SK-N-SH treated with all-trans-retinoic acid at 6 μM for 48 hours (cell line): ENCODE measurements at regions not wholly inside any gene's neighbourhood (a gene's known extent, or its start where the extent isn't known, plus 50 kb on each side); places are given as distances from the start of the nearest gene placed in this dataset.

Experiments used
- ATAC-seq: fragments of 200-7000 bp; cut with Tn5 transposase; 3 replicates; pipeline ENCODE4 v1.9.1; 2020; ENCODE audit warnings: mild to moderate bottlenecking, moderate library complexity
- ARNTL ChIP-seq: fragments of 450-650 bp; formaldehyde crosslinking; IDR thresholded peaks from 2 replicates; pipeline ENCODE4 v1.5.0; 2020; ENCODE audit warnings: low read depth, mild to moderate bottlenecking, moderate library complexity, borderline replicate concordance
- BACH2 ChIP-seq: fragments of 250-450 bp; sonication (Bioruptor Pico); IDR thresholded peaks from 2 replicates; pipeline ENCODE4 v1.9.0; 2021; ENCODE audit warnings: mild to moderate bottlenecking, borderline replicate concordance
- CSDC2 ChIP-seq: fragments of 250-450 bp; sonication (Bioruptor Pico); IDR thresholded peaks from 2 replicates; pipeline ENCODE4 v1.5.0; 2020; ENCODE audit warnings: mild to moderate bottlenecking, moderate library complexity
- ESRRG ChIP-seq: fragments of 250-450 bp; sonication (Bioruptor Pico); IDR thresholded peaks from 2 replicates; pipeline ENCODE4 v1.6.1; 2021; ENCODE audit warnings: mild to moderate bottlenecking
- GLIS3 ChIP-seq: fragments of 250-450 bp; sonication (Bioruptor Pico); IDR thresholded peaks from 2 replicates; pipeline ENCODE4 v1.5.0; 2020; ENCODE audit warnings: mild to moderate bottlenecking, moderate library complexity
- ISL1 ChIP-seq: fragments of 250-450 bp; sonication (Bioruptor Pico); IDR thresholded peaks from 2 replicates; pipeline ENCODE4 v2.1.2; 2022; ENCODE audit warnings: mild to moderate bottlenecking, moderate library complexity
- OSR1 ChIP-seq: fragments of 250-450 bp; sonication (Bioruptor Pico); IDR thresholded peaks from 2 replicates; pipeline ENCODE4 v1.8.0; 2022; ENCODE audit warnings: moderate library complexity, mild to moderate bottlenecking, inconsistent platforms
- PPARA ChIP-seq: fragments of 250-450 bp; sonication (Bioruptor Pico); IDR thresholded peaks from 2 replicates; pipeline ENCODE4 v1.5.0; 2020; ENCODE audit warnings: mild to moderate bottlenecking, borderline replicate concordance
- RARB ChIP-seq: fragments of 250-450 bp; sonication (Bioruptor Pico); IDR thresholded peaks from 2 replicates; pipeline ENCODE4 v1.8.0; 2021; ENCODE audit warnings: mild to moderate bottlenecking, moderate library complexity
- SNAI2 ChIP-seq: fragments of 250-450 bp; sonication (Bioruptor Pico); IDR thresholded peaks from 2 replicates; pipeline ENCODE4 v1.5.0; 2020; ENCODE audit warnings: mild to moderate bottlenecking, moderate library complexity
- TCF4 ChIP-seq: fragments of 250-450 bp; sonication (Bioruptor Pico); IDR thresholded peaks from 2 replicates; pipeline ENCODE4 v1.8.0; 2021; ENCODE audit warnings: mild to moderate bottlenecking, moderate library complexity, borderline replicate concordance
- TOX ChIP-seq: fragments of 250-450 bp; sonication (Bioruptor Pico); IDR thresholded peaks from 2 replicates; pipeline ENCODE4 v1.8.0; 2021; ENCODE audit warnings: mild to moderate bottlenecking, moderate library complexity, borderline replicate concordance
- ZC3H10 ChIP-seq: fragments of 250-450 bp; sonication (Bioruptor Pico); IDR thresholded peaks from 2 replicates; pipeline ENCODE4 v1.5.1; 2021; ENCODE audit warnings: mild to moderate bottlenecking, moderate library complexity
- ZFP3 ChIP-seq: fragments of 250-450 bp; sonication (Bioruptor Pico); IDR thresholded peaks from 2 replicates; pipeline ENCODE4 v1.5.0; 2020; ENCODE audit warnings: mild to moderate bottlenecking, moderate library complexity
- ZFP30 ChIP-seq: fragments of 450-650 bp; formaldehyde crosslinking; IDR thresholded peaks from 2 replicates; pipeline ENCODE4 v1.5.0; 2022; ENCODE audit warnings: mild to moderate bottlenecking, moderate library complexity
- ZNF565 ChIP-seq: fragments of 450-650 bp; formaldehyde crosslinking; conservative IDR thresholded peaks from 2 replicates; pipeline ENCODE4 v1.5.0; 2020; ENCODE audit warnings: low read depth, mild to moderate bottlenecking, moderate library complexity
- ZNF8 ChIP-seq: fragments of 450-650 bp; formaldehyde crosslinking; IDR thresholded peaks from 2 replicates; pipeline ENCODE4 v1.5.0; 2020; ENCODE audit warnings: mild to moderate bottlenecking, moderate library complexity
- TF ChIP-seq, protein P1 (sequence below): fragments of 250-450 bp; sonication (Bioruptor Pico); IDR thresholded peaks from 2 replicates; pipeline ENCODE4 v1.8.0; 2021; ENCODE audit warnings: low read depth, mild to moderate bottlenecking, moderate library complexity, borderline replicate concordance
- TF ChIP-seq, protein P2 (sequence below): fragments of 250-450 bp; sonication (Bioruptor Pico); IDR thresholded peaks from 2 replicates; pipeline ENCODE4 v1.5.0; 2020; ENCODE audit warnings: mild to moderate bottlenecking, moderate library complexity
- TF ChIP-seq, protein P3 (sequence below): fragments of 250-450 bp; sonication (Bioruptor Pico); IDR thresholded peaks from 2 replicates; pipeline ENCODE4 v1.5.1; 2020; ENCODE audit warnings: low read depth, mild to moderate bottlenecking, moderate library complexity
- TF ChIP-seq, protein P4 (sequence below): fragments of 250-450 bp; sonication (Bioruptor Pico); IDR thresholded peaks from 2 replicates; pipeline ENCODE4 v1.5.1; 2021; ENCODE audit warnings: mild to moderate bottlenecking, moderate library complexity

DNA sequence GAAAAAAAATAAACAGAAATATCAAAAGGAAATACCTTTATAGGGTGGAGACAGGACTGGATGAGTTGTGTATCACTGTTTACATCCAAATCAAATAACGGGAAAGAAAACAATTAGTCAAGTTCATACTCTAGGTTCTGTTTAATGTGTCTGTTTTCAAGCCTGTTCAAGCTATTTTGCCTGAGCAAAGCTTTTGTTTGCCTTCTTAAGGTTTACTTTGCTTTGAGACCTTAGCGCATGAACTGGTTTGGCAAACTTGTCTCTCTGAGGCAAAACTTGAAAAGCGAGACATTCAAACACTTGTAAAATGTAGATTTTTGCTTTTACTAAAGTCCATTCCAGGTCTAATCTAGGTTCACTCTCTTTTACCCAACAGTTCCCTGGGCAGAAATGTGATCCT lies 174.1 kb upstream of the RFX3 start (continued):
- TF ChIP-seq, protein P1, sequence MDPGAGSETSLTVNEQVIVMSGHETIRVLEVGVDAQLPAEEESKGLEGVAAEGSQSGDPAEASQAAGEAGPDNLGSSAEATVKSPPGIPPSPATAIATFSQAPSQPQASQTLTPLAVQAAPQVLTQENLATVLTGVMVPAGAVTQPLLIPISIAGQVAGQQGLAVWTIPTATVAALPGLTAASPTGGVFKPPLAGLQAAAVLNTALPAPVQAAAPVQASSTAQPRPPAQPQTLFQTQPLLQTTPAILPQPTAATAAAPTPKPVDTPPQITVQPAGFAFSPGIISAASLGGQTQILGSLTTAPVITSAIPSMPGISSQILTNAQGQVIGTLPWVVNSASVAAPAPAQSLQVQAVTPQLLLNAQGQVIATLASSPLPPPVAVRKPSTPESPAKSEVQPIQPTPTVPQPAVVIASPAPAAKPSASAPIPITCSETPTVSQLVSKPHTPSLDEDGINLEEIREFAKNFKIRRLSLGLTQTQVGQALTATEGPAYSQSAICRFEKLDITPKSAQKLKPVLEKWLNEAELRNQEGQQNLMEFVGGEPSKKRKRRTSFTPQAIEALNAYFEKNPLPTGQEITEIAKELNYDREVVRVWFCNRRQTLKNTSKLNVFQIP (CRISPR knock-in tag), result no peak

GRCh38 chr9:3698531-3698930 lies 172.7 kb upstream of the RFX3 start:
- ATAC-seq, result no peak
- TF ChIP-seq PPARA (CRISPR knock-in tag) (no peak), ZFP3 (no peak), ISL1 (CRISPR knock-in tag) (no peak), TCF4 (CRISPR knock-in tag) (no peak), SNAI2 (no peak), TOX (CRISPR knock-in tag) (no peak), ZNF8 (CRISPR knock-in tag) (no peak), RARB (CRISPR knock-in tag) (no peak), GLIS3 (CRISPR knock-in tag) (no peak), CSDC2 (CRISPR knock-in tag) (no peak)
- TF ChIP-seq, protein P2, sequence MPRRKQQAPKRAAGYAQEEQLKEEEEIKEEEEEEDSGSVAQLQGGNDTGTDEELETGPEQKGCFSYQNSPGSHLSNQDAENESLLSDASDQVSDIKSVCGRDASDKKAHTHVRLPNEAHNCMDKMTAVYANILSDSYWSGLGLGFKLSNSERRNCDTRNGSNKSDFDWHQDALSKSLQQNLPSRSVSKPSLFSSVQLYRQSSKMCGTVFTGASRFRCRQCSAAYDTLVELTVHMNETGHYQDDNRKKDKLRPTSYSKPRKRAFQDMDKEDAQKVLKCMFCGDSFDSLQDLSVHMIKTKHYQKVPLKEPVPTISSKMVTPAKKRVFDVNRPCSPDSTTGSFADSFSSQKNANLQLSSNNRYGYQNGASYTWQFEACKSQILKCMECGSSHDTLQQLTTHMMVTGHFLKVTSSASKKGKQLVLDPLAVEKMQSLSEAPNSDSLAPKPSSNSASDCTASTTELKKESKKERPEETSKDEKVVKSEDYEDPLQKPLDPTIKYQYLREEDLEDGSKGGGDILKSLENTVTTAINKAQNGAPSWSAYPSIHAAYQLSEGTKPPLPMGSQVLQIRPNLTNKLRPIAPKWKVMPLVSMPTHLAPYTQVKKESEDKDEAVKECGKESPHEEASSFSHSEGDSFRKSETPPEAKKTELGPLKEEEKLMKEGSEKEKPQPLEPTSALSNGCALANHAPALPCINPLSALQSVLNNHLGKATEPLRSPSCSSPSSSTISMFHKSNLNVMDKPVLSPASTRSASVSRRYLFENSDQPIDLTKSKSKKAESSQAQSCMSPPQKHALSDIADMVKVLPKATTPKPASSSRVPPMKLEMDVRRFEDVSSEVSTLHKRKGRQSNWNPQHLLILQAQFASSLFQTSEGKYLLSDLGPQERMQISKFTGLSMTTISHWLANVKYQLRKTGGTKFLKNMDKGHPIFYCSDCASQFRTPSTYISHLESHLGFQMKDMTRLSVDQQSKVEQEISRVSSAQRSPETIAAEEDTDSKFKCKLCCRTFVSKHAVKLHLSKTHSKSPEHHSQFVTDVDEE (CRISPR knock-in tag), result no peak
- TF ChIP-seq, protein P3, sequence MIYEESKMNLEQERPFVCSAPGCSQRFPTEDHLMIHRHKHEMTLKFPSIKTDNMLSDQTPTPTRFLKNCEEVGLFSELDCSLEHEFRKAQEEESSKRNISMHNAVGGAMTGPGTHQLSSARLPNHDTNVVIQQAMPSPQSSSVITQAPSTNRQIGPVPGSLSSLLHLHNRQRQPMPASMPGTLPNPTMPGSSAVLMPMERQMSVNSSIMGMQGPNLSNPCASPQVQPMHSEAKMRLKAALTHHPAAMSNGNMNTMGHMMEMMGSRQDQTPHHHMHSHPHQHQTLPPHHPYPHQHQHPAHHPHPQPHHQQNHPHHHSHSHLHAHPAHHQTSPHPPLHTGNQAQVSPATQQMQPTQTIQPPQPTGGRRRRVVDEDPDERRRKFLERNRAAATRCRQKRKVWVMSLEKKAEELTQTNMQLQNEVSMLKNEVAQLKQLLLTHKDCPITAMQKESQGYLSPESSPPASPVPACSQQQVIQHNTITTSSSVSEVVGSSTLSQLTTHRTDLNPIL, result no peak

DNA sequence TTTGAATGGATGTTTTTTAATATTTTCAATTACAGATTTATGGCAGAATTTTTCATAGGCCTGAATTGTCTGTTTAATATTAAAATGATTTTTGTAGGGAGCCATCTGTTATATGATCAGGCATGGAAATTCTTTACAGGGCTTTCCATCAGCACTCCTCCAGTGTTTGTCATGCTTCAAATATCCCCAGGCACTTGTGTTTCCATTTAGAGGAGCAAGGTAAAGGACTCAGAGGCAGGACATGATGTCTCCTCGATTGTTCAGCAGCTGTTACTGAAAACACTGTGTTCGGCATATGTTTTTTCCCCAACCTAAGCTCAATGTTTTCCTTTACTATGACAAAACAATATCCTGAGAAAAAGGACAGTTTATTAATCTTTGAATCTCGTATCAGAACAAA lies 172.3 kb upstream of the RFX3 start:
- TF ChIP-seq RARB (CRISPR knock-in tag) (no peak), ESRRG (CRISPR knock-in tag) (no peak), TCF4 (CRISPR knock-in tag) (no peak), BACH2 (CRISPR knock-in tag) (no peak), ZC3H10 (CRISPR knock-in tag) (no peak), ZFP3 (no peak), SNAI2 (no peak), ARNTL (CRISPR knock-in tag) (no peak), ZNF565 (no peak), OSR1 (CRISPR knock-in tag) (no peak), ISL1 (CRISPR knock-in tag) (no peak), ZFP30 (no peak), ZNF8 (CRISPR knock-in tag) (no peak)
- TF ChIP-seq, protein P4, sequence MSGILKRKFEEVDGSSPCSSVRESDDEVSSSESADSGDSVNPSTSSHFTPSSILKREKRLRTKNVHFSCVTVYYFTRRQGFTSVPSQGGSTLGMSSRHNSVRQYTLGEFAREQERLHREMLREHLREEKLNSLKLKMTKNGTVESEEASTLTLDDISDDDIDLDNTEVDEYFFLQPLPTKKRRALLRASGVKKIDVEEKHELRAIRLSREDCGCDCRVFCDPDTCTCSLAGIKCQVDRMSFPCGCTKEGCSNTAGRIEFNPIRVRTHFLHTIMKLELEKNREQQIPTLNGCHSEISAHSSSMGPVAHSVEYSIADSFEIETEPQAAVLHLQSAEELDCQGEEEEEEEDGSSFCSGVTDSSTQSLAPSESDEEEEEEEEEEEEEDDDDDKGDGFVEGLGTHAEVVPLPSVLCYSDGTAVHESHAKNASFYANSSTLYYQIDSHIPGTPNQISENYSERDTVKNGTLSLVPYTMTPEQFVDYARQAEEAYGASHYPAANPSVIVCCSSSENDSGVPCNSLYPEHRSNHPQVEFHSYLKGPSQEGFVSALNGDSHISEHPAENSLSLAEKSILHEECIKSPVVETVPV, result no peak
- TF ChIP-seq, protein P1 (CRISPR knock-in tag), result no peak
- TF ChIP-seq, protein P3, result no peak

More for the DNA sequence above, 172.3 kb upstream of the RFX3 start:
- ATAC-seq, result peak; percentile 38; the same call in 1 of the 3 replicates
